ENCODE measurements at regions not wholly inside any gene's neighbourhood (a gene's known extent, or its start where the extent isn't known, plus 50 kb on each side); places are given as distances from the start of the nearest gene placed in this dataset.

- ChIA-PET POLR2A (interaction anchor here (0.7 kb wide), 1 partner anchor 1039 kb away, joined by 3 read pairs; no protein-coding TSS in a partner anchor), CTCF (interaction anchor here (0.6 kb wide), 1 partner anchor 28 kb away, joined by 3 read pairs; no protein-coding TSS in a partner anchor)
- no peaks in the 10 kb centered on the region for H3K27me3 ChIP-seq (ENCODE audit: control insufficient read depth, insufficient read depth, low read length)
- H3K4me3 ChIP-seq (ENCODE audit: low read depth in 2 of 2, low read length in 2 of 2): no peak overlapping the region
- no peaks in the 10 kb centered on the region for H3K9me3 ChIP-seq (ENCODE audit: control insufficient read depth, insufficient read depth, low read depth, low read length)
- DNase-seq (ENCODE audit: low read depth, low spot score): no peak
- TF ChIP-seq CTCF (IDR thresholded peaks at IDR 0.05) (no peak), TCF7L2 (IDR thresholded peaks at IDR 0.05; ENCODE audit: low read depth, low read length) (no peak), POLR2AphosphoS5 (IDR thresholded peaks at IDR 0.05; ENCODE audit: low read depth, low read length) (no peak), REST (IDR thresholded peaks at IDR 0.05; ENCODE audit: insufficient read depth in 1 of 2, low read depth in 2 of 2, low read length in 1 of 2) (no peak)
- intact Hi-C loops (cut with micrococcal nuclease; ENCODE audit: unreplicated experiment): no loop called here
- no peaks in the 10 kb centered on the region; the same call in 1 of the 2 replicates for H3K4me1 ChIP-seq (ENCODE audit: control insufficient read depth, insufficient read depth, low read length)
- no peak for ATAC-seq
- BruUV-seq (replicated peaks): no TSS peak
- in situ Hi-C loops (cut with HindIII; ENCODE audit: low pct_unique_long_range_greater_than_20kb, low sequenced_read_pairs): no loop called here
- H3K27ac ChIP-seq (ENCODE audit: low read length): no peak overlapping the region
- H3K36me3 ChIP-seq (ENCODE audit: control insufficient read depth, insufficient read depth, low read length): no peaks in the 10 kb centered on the region
Observed at GRCh38 chr12:67043771-67044170, 225.4 kb upstream of the CAND1 start.

DNA sequence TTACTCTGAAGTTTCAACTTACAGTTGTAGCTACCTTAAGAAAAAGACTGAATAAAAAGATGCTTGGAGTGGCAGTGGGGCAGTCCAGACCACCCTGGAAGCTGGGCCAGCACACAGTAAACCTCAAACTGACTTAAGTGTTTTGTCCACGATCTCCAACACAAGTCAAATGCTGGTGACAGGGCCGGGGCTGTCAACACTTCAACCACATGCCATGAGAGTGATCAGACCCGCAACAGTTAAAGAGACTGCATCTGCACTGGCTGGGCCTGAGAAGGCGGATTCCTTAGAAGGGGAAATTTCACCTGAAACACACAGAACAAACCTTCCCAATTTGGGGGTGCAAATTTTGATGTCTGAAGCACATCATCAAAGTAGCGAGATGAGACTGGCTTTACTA, 223.5 kb upstream of the CAND1 start:
- no TSS peak for BruUV-seq (replicated peaks)
- Histone ChIP-seq H3K36me3 (ENCODE audit: control insufficient read depth, insufficient read depth, low read length) (no peaks in the 10 kb centered on the region), H3K27me3 (ENCODE audit: control insufficient read depth, insufficient read depth, low read length) (no peaks in the 10 kb centered on the region), H3K4me1 (ENCODE audit: control insufficient read depth, insufficient read depth, low read length) (no peaks in the 10 kb centered on the region), H3K27ac (ENCODE audit: low read length) (no peak overlapping the region), H3K4me3 (ENCODE audit: low read depth in 2 of 2, low read length in 2 of 2) (no peak overlapping the region), H3K9me3 (ENCODE audit: control insufficient read depth, insufficient read depth, low read depth, low read length) (no peaks in the 10 kb centered on the region)
- no peak for ATAC-seq
- ChIA-PET CTCF (no interaction called here), POLR2A (no interaction called here)
- DNase-seq (ENCODE audit: low read depth, low spot score): no peak
- in situ Hi-C loops (cut with HindIII; ENCODE audit: low pct_unique_long_range_greater_than_20kb, low sequenced_read_pairs) (no loop called here), intact Hi-C loops (cut with micrococcal nuclease; ENCODE audit: unreplicated experiment) (no loop called here)
- TF ChIP-seq POLR2AphosphoS5 (IDR thresholded peaks at IDR 0.05; ENCODE audit: low read depth, low read length) (no peak), SIN3A (IDR thresholded peaks at IDR 0.05; ENCODE audit: borderline replicate concordance, insufficient read depth, low read depth, low read length) (no peak), CTCF (IDR thresholded peaks at IDR 0.05) (no peak)

Data from Panc1 (cell line).